ENCODE measurements at regions not wholly inside any gene's neighbourhood (a gene's known extent, or its start where the extent isn't known, plus 50 kb on each side); places are given as distances from the start of the nearest gene placed in this dataset.

- TF ChIP-seq, protein P1, sequence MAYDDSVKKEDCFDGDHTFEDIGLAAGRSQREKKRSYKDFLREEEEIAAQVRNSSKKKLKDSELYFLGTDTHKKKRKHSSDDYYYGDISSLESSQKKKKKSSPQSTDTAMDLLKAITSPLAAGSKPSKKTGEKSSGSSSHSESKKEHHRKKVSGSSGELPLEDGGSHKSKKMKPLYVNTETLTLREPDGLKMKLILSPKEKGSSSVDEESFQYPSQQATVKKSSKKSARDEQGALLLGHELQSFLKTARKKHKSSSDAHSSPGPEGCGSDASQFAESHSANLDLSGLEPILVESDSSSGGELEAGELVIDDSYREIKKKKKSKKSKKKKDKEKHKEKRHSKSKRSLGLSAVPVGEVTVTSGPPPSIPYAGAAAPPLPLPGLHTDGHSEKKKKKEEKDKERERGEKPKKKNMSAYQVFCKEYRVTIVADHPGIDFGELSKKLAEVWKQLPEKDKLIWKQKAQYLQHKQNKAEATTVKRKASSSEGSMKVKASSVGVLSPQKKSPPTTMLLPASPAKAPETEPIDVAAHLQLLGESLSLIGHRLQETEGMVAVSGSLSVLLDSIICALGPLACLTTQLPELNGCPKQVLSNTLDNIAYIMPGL (CRISPR knock-in tag; IDR thresholded peaks at IDR 0.05): no peak
- TF ChIP-seq HMGA2 (CRISPR knock-in tag; IDR thresholded peaks at IDR 0.05): no peak
- TF ChIP-seq ZNF671 (CRISPR knock-in tag; IDR thresholded peaks at IDR 0.05): no peak
- no peak for TF ChIP-seq AFF4 (CRISPR knock-in tag; IDR thresholded peaks at IDR 0.05; ENCODE audit: borderline replicate concordance)
- no peak for TF ChIP-seq E2F4 (CRISPR knock-in tag; IDR thresholded peaks at IDR 0.05; ENCODE audit: borderline replicate concordance, low read depth)
- TF ChIP-seq, protein P2, sequence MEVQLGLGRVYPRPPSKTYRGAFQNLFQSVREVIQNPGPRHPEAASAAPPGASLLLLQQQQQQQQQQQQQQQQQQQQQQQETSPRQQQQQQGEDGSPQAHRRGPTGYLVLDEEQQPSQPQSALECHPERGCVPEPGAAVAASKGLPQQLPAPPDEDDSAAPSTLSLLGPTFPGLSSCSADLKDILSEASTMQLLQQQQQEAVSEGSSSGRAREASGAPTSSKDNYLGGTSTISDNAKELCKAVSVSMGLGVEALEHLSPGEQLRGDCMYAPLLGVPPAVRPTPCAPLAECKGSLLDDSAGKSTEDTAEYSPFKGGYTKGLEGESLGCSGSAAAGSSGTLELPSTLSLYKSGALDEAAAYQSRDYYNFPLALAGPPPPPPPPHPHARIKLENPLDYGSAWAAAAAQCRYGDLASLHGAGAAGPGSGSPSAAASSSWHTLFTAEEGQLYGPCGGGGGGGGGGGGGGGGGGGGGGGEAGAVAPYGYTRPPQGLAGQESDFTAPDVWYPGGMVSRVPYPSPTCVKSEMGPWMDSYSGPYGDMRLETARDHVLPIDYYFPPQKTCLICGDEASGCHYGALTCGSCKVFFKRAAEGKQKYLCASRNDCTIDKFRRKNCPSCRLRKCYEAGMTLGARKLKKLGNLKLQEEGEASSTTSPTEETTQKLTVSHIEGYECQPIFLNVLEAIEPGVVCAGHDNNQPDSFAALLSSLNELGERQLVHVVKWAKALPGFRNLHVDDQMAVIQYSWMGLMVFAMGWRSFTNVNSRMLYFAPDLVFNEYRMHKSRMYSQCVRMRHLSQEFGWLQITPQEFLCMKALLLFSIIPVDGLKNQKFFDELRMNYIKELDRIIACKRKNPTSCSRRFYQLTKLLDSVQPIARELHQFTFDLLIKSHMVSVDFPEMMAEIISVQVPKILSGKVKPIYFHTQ (CRISPR knock-in tag; IDR thresholded peaks at IDR 0.05): no peak
- no peak for TF ChIP-seq IRF2 (CRISPR knock-in tag; IDR thresholded peaks at IDR 0.05; ENCODE audit: borderline replicate concordance, low read depth)
- TF ChIP-seq ESRRA (CRISPR knock-in tag; IDR thresholded peaks at IDR 0.05; ENCODE audit: borderline replicate concordance): no peak
- TF ChIP-seq NFATC4 (CRISPR knock-in tag; IDR thresholded peaks at IDR 0.05): no peak
- no peak for TF ChIP-seq KAT7 (CRISPR knock-in tag; IDR thresholded peaks at IDR 0.05; ENCODE audit: borderline replicate concordance)
- TF ChIP-seq ZNF121 (CRISPR knock-in tag; IDR thresholded peaks at IDR 0.05): no peak
- no peak for TF ChIP-seq ZNF219 (CRISPR knock-in tag; IDR thresholded peaks at IDR 0.05; ENCODE audit: borderline replicate concordance)
- no peak for TF ChIP-seq ZNF512 (CRISPR knock-in tag; IDR thresholded peaks at IDR 0.05; ENCODE audit: borderline replicate concordance)
- TF ChIP-seq SOX15 (CRISPR knock-in tag; IDR thresholded peaks at IDR 0.05): no peak
- TF ChIP-seq E2F1 (CRISPR knock-in tag; IDR thresholded peaks at IDR 0.05): no peak
- TF ChIP-seq NFE2L1 (CRISPR knock-in tag; IDR thresholded peaks at IDR 0.05): no peak
- no peak for TF ChIP-seq ATF1 (CRISPR knock-in tag; IDR thresholded peaks at IDR 0.05)
- H3K4me1 Mint-ChIP-seq: peaks cover 2% of the 10 kb centered on the region; the same call in 1 of the 2 replicates
Measured at GRCh38 chr11:134615041-134615615, 203.1 kb upstream of the B3GAT1 start.

More at GRCh38 chr11:134615041-134615615, 203.1 kb upstream of the B3GAT1 start:
- Mint-ChIP-seq H3K4me3 (no peak overlapping the region), H3K27ac (no peak overlapping the region), H3K27me3 (ENCODE audit: low read depth) (peaks cover 6% of the 10 kb centered on the region), H3K9me3 (peaks cover 19% of the 10 kb centered on the region), H3K36me3 (no peaks in the 10 kb centered on the region)
- ATAC-seq (no peak), DNase-seq (ENCODE audit: low spot score) (no peak)
- ChIA-PET CTCF (no interaction called here), POLR2A (no interaction called here)

Measured in WTC11 (cell line).